ENCODE measurements at regions not wholly inside any gene's neighbourhood (a gene's known extent, or its start where the extent isn't known, plus 50 kb on each side); places are given as distances from the start of the nearest gene placed in this dataset.

DNA sequence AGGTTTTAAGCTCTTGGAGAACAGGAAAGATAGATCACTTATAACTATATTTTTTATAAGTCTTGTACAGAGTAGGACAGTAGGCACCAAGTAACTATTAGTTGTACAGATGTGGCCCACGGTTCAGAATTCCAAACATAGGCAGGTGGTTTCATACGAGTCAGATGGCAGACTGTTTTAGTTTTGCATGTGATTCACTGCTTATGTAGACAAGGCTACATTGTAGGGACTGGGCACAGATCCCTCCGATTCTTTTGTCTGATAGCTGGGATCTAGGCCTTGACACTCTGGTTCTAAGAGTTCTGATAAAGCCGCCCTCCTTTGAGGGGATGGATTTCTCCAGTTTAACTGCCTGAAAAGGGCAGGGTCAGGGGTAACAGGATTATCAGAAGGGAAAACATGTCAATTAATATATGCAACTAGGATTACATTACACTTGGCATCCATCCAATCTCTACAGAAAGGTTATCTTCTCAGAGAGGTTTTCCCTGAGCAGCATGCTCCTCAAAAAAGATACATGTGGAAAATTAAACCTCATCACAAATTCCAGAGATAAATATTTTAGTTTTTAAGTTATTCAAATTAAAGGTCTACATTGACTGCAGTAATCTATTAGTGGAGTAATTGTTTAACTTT lies 87.8 kb downstream of the SPRY1 start:
- TF ChIP-seq POLR2A (IDR thresholded peaks at IDR 0.05) (no peak), CTCF (IDR thresholded peaks at IDR 0.05) (no peak), POLR2AphosphoS5 (IDR thresholded peaks at IDR 0.05) (no peak)

Data from suprapubic skin (tissue), 4 donors.